OCI-LY1 (cell line): ENCODE measurements at regions not wholly inside any gene's neighbourhood (a gene's known extent, or its start where the extent isn't known, plus 50 kb on each side); places are given as distances from the start of the nearest gene placed in this dataset.

ENCODE experiments used
- H2AFZ ChIP-seq: fragments of 200-600 bp; sonication (generic), shearing (Covaris generic); 2 replicates; pipeline ENCODE4 v1.6.0; 2014; ENCODE audit warnings: antibody characterized with exemption, mild to moderate bottlenecking, low read length
- H3F3A ChIP-seq: fragments of 200-600 bp; sonication (generic), shearing (Covaris generic); 2 replicates; pipeline ENCODE4 v1.6.0; 2014; ENCODE audit warnings: mild to moderate bottlenecking, antibody characterized with exemption, low read length, moderate library complexity; ENCODE audit not compliant: insufficient read depth
- H3K27ac ChIP-seq: fragments of 200-600 bp; sonication (generic); 2 replicates; pipeline ENCODE4 v1.5.1; 2014; ENCODE audit warnings: low read length, mixed run types, mild to moderate bottlenecking, low read depth; ENCODE audit not compliant: poor library complexity, severe bottlenecking
- H3K27me3 ChIP-seq: fragments of 200-600 bp; sonication (generic); 2 replicates; pipeline ENCODE4 v1.6.0; 2014; ENCODE audit warnings: antibody characterized with exemption, mild to moderate bottlenecking, low read length, moderate library complexity; ENCODE audit not compliant: insufficient read depth
- H3K36me3 ChIP-seq: fragments of 200-600 bp; sonication (generic); 2 replicates; pipeline ENCODE4 v1.6.1; 2014; ENCODE audit warnings: mild to moderate bottlenecking, antibody characterized with exemption, low read length, moderate library complexity, mixed read lengths; ENCODE audit not compliant: insufficient read depth
- H3K4me1 ChIP-seq: fragments of 200-600 bp; sonication (generic); 2 replicates; pipeline ENCODE4 v1.5.1; 2014; ENCODE audit warnings: mild to moderate bottlenecking, low read length, moderate library complexity; ENCODE audit not compliant: insufficient read depth, severe bottlenecking
- H3K4me2 ChIP-seq: fragments of 200-600 bp; sonication (generic), shearing (Covaris generic); 2 replicates; pipeline ENCODE4 v1.6.1; 2014; ENCODE audit warnings: low read length
- H3K4me3 ChIP-seq: fragments of 200-600 bp; sonication (generic); 2 replicates; pipeline ENCODE4 v1.5.1; 2014; ENCODE audit warnings: low read length, low read depth, mild to moderate bottlenecking, mixed read lengths; ENCODE audit not compliant: poor library complexity, severe bottlenecking
- H3K79me2 ChIP-seq: fragments of 200-600 bp; shearing (Covaris generic); 2 replicates; pipeline ENCODE4 v1.6.1; 2016; ENCODE audit warnings: mixed run types, low read length, mixed read lengths; ENCODE audit not compliant: insufficient read depth
- H3K9ac ChIP-seq: fragments of 200-600 bp; sonication (generic), shearing (Covaris generic); 2 replicates; pipeline ENCODE4 v1.6.1; 2014; ENCODE audit warnings: mild to moderate bottlenecking, low read length, mixed read lengths
- H3K9me2 ChIP-seq: fragments of 200-600 bp; sonication (generic), shearing (Covaris generic); 2 replicates; pipeline ENCODE4 v1.6.1; 2014; ENCODE audit warnings: low read depth, mild to moderate bottlenecking, low read length, mixed read lengths
- H3K9me3 ChIP-seq: fragments of 200-600 bp; shearing (Covaris generic); 2 replicates; pipeline ENCODE4 v1.6.1; 2014; ENCODE audit warnings: low read length, mixed read lengths
- H4K20me1 ChIP-seq: fragments of 200-600 bp; sonication (generic), shearing (Covaris generic); 2 replicates; pipeline ENCODE4 v1.6.0; 2016; ENCODE audit warnings: mild to moderate bottlenecking, low read length; ENCODE audit not compliant: insufficient read depth
- EZH2 ChIP-seq: fragments of 200-600 bp; sonication (generic), shearing (Covaris generic); IDR thresholded peaks from 2 replicates; pipeline ENCODE4 v1.8.0; 2017; ENCODE audit warnings: borderline replicate concordance, mixed run types, mild to moderate bottlenecking, antibody characterized with exemption, low read length, moderate library complexity, mixed read lengths
- TF ChIP-seq, protein P1 (sequence below): fragments of 200-600 bp; sonication (generic), shearing (Covaris generic); IDR thresholded peaks from 2 replicates; pipeline ENCODE4 v1.5.1; 2017; ENCODE audit warnings: mild to moderate bottlenecking, antibody characterized with exemption, low read length, moderate library complexity, mixed read lengths

DNA sequence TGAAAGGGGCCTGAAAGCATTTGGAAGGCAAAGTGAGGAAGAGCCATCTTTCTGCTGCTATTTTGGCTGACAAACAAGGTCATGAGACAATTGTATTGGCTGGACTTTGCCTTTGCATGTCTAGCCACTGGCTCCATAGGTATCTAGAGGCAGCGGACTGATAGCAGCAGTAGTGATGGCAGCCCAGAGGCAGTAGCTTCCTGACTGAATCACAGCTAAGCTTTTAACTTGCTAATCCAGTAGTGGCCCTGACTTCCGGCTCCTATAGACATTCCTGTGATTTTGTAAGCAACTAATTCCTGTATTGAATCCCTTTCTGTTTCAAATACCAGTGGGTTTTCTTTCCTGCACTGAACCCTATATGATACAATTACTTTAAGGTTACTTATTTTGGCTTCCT is 69.8 kb upstream of the PDE1A start:
- Histone ChIP-seq H3K27me3 (no peaks in the 10 kb centered on the region), H3K27ac (no peak overlapping the region), H3K4me3 (no peak overlapping the region), H3K9ac (no peak overlapping the region), H3K4me2 (no peak overlapping the region), H2AFZ (no peak overlapping the region), H3K79me2 (no peaks in the 10 kb centered on the region), H3K36me3 (no peaks in the 10 kb centered on the region), H3F3A (no peaks in the 10 kb centered on the region), H3K4me1 (no peaks in the 10 kb centered on the region), H3K9me2 (no peaks in the 10 kb centered on the region), H3K9me3 (no peaks in the 10 kb centered on the region), H4K20me1 (no peaks in the 10 kb centered on the region)
- TF ChIP-seq, protein P1, sequence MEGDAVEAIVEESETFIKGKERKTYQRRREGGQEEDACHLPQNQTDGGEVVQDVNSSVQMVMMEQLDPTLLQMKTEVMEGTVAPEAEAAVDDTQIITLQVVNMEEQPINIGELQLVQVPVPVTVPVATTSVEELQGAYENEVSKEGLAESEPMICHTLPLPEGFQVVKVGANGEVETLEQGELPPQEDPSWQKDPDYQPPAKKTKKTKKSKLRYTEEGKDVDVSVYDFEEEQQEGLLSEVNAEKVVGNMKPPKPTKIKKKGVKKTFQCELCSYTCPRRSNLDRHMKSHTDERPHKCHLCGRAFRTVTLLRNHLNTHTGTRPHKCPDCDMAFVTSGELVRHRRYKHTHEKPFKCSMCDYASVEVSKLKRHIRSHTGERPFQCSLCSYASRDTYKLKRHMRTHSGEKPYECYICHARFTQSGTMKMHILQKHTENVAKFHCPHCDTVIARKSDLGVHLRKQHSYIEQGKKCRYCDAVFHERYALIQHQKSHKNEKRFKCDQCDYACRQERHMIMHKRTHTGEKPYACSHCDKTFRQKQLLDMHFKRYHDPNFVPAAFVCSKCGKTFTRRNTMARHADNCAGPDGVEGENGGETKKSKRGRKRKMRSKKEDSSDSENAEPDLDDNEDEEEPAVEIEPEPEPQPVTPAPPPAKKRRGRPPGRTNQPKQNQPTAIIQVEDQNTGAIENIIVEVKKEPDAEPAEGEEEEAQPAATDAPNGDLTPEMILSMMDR = no peak
- no peak for TF ChIP-seq EZH2

DNA sequence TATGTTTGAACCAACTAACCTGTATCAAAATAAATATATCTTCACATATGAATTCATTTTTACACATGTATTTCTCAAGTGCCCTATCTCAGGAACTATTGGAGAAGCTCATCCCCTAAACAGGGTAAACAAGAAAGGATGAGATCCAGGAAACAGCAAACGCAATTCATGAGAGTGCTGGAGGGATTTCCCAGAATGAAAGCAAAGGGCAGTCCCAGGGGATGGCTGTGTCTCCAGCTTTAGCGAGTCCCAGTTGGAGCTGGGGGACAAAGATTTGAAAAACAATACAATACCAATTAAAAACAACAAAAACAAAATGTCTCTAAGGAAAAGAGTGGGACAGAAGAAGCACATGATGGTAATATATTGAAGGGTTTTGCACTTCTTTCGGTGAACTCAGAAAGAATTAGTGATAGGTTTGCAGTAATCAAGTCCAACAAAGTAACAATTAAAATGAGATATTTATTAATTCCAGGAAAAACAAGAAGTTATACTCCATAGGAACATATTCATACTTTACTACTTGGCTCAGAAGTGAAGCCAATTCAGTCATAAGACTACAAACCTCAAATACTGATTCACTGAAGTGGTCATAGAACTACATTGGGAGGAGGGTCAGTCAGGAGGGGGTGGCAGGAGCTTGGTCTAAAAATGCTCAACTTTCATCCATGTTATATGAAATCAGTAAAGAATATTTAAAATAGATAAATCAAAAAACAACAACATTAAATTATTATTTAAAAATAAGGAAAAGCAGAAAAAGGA is 73.1 kb upstream of the PDE1A start:
- Histone ChIP-seq H4K20me1 (no peaks in the 10 kb centered on the region), H3K4me2 (no peak overlapping the region)

DNA sequence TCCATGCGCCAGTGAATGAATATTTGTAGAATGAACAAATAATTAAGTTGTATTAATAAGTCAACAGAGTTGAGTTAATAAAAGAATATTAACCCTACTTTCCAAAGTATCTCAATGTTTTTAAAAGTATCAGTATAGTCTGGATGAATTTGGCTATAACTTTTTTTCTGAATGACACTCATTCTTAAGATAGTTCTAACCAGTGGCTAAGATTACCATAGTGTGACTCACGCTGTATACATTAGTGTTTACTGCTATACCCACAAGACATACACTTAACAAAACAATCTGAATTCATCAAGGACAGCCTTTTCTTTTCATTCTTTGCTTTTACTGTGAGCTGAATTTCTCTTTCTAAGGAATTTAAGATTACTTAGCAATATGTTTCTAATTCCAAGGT is 77.0 kb upstream of the PDE1A start:
- H3K9me3 ChIP-seq = no peaks in the 10 kb centered on the region
- H3K4me2 ChIP-seq = no peak overlapping the region
- H3K36me3 ChIP-seq = no peaks in the 10 kb centered on the region
- H3K27me3 ChIP-seq = no peaks in the 10 kb centered on the region
- no peak overlapping the region for H3K9ac ChIP-seq
- no peak overlapping the region for H3K27ac ChIP-seq
- no peak for TF ChIP-seq EZH2
- TF ChIP-seq, protein P1 = no peak
- H3K9me2 ChIP-seq = no peaks in the 10 kb centered on the region
- no peaks in the 10 kb centered on the region for H4K20me1 ChIP-seq
- H3F3A ChIP-seq = no peaks in the 10 kb centered on the region
- H2AFZ ChIP-seq = no peak overlapping the region
- H3K4me3 ChIP-seq = no peak overlapping the region
- no peaks in the 10 kb centered on the region for H3K4me1 ChIP-seq
- H3K79me2 ChIP-seq = no peaks in the 10 kb centered on the region

More for the DNA sequence above, 73.1 kb upstream of the PDE1A start:
- Histone ChIP-seq H3K27me3 (no peaks in the 10 kb centered on the region), H3K79me2 (no peaks in the 10 kb centered on the region), H2AFZ (no peak overlapping the region), H3K27ac (no peak overlapping the region), H3K9ac (no peak overlapping the region), H3K9me3 (no peaks in the 10 kb centered on the region), H3K4me1 (no peaks in the 10 kb centered on the region), H3K9me2 (no peaks in the 10 kb centered on the region), H3F3A (no peaks in the 10 kb centered on the region), H3K36me3 (no peaks in the 10 kb centered on the region), H3K4me3 (no peak overlapping the region)
- TF ChIP-seq, protein P1 = no peak
- no peak for TF ChIP-seq EZH2
